HEK293T (cell line): ENCODE measurements at regions not wholly inside any gene's neighbourhood (a gene's known extent, or its start where the extent isn't known, plus 50 kb on each side); places are given as distances from the start of the nearest gene placed in this dataset.

Experiments used
- BHLHE40 ChIP-seq: fragments of 450-650 bp; IDR thresholded peaks from 2 replicates; pipeline ENCODE4 v1.6.1; 2016; ENCODE audit warnings: mild to moderate bottlenecking, moderate library complexity, borderline replicate concordance
- FOXA1 ChIP-seq: fragments of 450-650 bp; IDR thresholded peaks from 2 replicates; pipeline ENCODE4 v1.6.1; 2016; ENCODE audit warnings: mild to moderate bottlenecking
- FOXK2 ChIP-seq: fragments of 450-650 bp; IDR thresholded peaks from 2 replicates; pipeline ENCODE4 v1.6.1; 2016; ENCODE audit warnings: mild to moderate bottlenecking
- FOXM1 ChIP-seq: fragments of 450-650 bp; IDR thresholded peaks from 2 replicates; pipeline ENCODE4 v1.6.1; 2017; ENCODE audit warnings: mild to moderate bottlenecking, borderline replicate concordance
- LEF1 ChIP-seq: fragments of 450-650 bp; IDR thresholded peaks from 2 replicates; pipeline ENCODE4 v1.6.1; 2017; ENCODE audit warnings: mild to moderate bottlenecking, borderline replicate concordance

DNA sequence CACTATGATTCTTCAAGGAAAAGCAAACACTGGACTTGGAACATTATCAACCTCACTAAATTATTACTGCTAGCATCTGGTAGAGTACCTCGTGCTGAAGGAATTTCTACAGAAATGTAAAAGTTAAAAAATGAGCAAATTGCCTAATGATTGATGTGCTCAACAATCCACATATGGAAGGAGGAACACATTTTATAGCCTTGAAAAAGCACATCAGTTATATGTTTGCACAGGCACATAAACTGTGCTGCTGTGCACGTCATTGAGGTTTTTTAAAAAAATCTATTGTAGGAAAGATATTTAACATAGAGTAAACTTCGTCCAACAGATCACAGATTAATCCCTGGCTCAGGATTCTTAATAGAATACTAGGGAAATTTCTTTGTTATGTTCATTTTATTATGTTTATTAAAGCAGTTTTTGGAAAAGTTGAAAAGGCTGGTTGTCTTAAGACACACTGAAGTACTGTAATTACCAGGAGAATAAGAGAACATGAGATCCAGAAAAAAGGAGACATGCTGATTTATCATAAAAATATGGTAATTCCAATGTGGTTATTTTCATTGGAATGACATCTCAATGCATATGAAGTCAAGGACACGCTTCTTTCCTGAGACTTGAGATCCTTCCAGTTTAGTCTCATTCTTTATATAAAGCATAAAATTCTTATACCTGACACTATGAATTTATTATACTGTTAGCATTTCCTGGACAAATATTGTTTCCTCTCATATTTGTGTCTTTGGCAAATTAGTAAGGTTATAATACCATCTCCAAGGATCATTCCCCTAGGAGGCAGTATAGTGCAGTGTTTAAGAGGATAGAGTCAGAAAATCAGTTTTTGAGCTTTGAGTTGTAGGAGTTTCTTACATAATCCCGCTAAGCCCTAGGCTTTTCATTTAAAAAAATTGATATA is 511.1 kb downstream of the TENT5A start:
- TF ChIP-seq BHLHE40 = no peak
- TF ChIP-seq FOXM1 = no peak
- no peak for TF ChIP-seq LEF1
- TF ChIP-seq FOXA1 = no peak
- TF ChIP-seq FOXK2 = no peak
